ENCODE measurements at regions not wholly inside any gene's neighbourhood (a gene's known extent, or its start where the extent isn't known, plus 50 kb on each side); places are given as distances from the start of the nearest gene placed in this dataset.

DNA sequence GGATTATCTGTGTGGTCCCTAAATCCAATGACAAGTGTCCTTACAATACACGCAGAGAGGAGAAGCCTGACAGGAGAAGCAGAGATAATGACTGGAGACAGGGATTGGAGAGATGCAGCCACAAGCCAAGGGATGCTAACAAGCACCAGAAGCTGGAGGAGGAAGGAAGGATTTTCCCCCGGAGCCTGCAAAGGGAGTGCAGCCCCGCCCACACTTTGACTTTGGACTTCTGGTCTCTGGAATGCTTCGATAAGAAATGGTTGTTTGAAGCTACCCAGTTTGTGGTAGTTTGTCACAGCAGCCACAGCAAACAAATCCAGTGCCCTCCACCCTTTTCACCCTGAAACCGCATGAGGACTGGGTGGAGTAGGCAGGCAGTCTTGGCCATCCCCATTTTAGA, 77.2 kb upstream of the BOD1 start:
- H3K79me1 ChIP-seq (ENCODE audit: low read depth in 1 of 2, low read length in 2 of 2): no peaks in the 10 kb centered on the region
- H3K18ac ChIP-seq (ENCODE audit: low read depth, low read length): no peak overlapping the region
- H4K8ac ChIP-seq (ENCODE audit: low read depth in 2 of 2, low read length in 2 of 2): no peak overlapping the region
- ChIA-PET POLR2A (ENCODE audit: unreplicated experiment) (no interaction called here), CTCF (no interaction called here)
- H2AK9ac ChIP-seq (replicated peaks; ENCODE audit: low read depth, low read length, poor library complexity): no peak overlapping the region
- no peak for DNase-seq
- H3K27me3 ChIP-seq (ENCODE audit: control insufficient read depth, insufficient read depth, low read length): peaks cover 12% of the 10 kb centered on the region; the same call in 1 of the 2 replicates
- no peak overlapping the region for H2BK120ac ChIP-seq (ENCODE audit: low read depth, low read length)
- no peak overlapping the region for H2BK5ac ChIP-seq (ENCODE audit: low read depth, low read length, poor library complexity, severe bottlenecking)
- no peak for ATAC-seq (ENCODE audit: low read depth)
- no peak overlapping the region for H3K56ac ChIP-seq (ENCODE audit: extremely low read depth, insufficient read depth, low read length)
- no CpG with 5 or more reads among the region's 5 CpGs for WGBS, 2 experiments (ENCODE audit: extremely low coverage in 2 of 2, insufficient read length in 1 of 2)
- TF ChIP-seq FOS (IDR thresholded peaks at IDR 0.05; ENCODE audit: low read depth, low read length): no peak
- no peak for TF ChIP-seq CEBPB (IDR thresholded peaks at IDR 0.05; ENCODE audit: low read depth, low read length)
- no peak for TF ChIP-seq POLR2A (IDR thresholded peaks at IDR 0.05; ENCODE audit: low read depth, low read length)
- no peak for TF ChIP-seq NFE2L2 (IDR thresholded peaks at IDR 0.05; ENCODE audit: low read depth, low read length)
- TF ChIP-seq CHD1 (IDR thresholded peaks at IDR 0.05; ENCODE audit: low read depth, low read length): no peak
- TF ChIP-seq, protein P1, sequence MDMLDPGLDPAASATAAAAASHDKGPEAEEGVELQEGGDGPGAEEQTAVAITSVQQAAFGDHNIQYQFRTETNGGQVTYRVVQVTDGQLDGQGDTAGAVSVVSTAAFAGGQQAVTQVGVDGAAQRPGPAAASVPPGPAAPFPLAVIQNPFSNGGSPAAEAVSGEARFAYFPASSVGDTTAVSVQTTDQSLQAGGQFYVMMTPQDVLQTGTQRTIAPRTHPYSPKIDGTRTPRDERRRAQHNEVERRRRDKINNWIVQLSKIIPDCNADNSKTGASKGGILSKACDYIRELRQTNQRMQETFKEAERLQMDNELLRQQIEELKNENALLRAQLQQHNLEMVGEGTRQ (IDR thresholded peaks at IDR 0.05; ENCODE audit: low read depth, low read length): no peak
- TF ChIP-seq, protein P2, sequence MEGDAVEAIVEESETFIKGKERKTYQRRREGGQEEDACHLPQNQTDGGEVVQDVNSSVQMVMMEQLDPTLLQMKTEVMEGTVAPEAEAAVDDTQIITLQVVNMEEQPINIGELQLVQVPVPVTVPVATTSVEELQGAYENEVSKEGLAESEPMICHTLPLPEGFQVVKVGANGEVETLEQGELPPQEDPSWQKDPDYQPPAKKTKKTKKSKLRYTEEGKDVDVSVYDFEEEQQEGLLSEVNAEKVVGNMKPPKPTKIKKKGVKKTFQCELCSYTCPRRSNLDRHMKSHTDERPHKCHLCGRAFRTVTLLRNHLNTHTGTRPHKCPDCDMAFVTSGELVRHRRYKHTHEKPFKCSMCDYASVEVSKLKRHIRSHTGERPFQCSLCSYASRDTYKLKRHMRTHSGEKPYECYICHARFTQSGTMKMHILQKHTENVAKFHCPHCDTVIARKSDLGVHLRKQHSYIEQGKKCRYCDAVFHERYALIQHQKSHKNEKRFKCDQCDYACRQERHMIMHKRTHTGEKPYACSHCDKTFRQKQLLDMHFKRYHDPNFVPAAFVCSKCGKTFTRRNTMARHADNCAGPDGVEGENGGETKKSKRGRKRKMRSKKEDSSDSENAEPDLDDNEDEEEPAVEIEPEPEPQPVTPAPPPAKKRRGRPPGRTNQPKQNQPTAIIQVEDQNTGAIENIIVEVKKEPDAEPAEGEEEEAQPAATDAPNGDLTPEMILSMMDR (conservative IDR thresholded peaks at IDR 0.05; ENCODE audit: low read depth, low read length): no peak
- TF ChIP-seq RFX5 (IDR thresholded peaks at IDR 0.05; ENCODE audit: low read depth, low read length): no peak
- TF ChIP-seq BHLHE40 (IDR thresholded peaks at IDR 0.05; ENCODE audit: low read depth, low read length): no peak
- no peak for TF ChIP-seq MAFK (IDR thresholded peaks at IDR 0.05; ENCODE audit: low read depth, low read length)
- TF ChIP-seq, protein P3, sequence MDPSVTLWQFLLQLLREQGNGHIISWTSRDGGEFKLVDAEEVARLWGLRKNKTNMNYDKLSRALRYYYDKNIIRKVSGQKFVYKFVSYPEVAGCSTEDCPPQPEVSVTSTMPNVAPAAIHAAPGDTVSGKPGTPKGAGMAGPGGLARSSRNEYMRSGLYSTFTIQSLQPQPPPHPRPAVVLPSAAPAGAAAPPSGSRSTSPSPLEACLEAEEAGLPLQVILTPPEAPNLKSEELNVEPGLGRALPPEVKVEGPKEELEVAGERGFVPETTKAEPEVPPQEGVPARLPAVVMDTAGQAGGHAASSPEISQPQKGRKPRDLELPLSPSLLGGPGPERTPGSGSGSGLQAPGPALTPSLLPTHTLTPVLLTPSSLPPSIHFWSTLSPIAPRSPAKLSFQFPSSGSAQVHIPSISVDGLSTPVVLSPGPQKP (IDR thresholded peaks at IDR 0.05; ENCODE audit: borderline replicate concordance, low read depth, low read length): no peak
- TF ChIP-seq MXI1 (IDR thresholded peaks at IDR 0.05; ENCODE audit: borderline replicate concordance, low read depth, low read length): no peak
- no peak for TF ChIP-seq RAD21 (IDR thresholded peaks at IDR 0.05; ENCODE audit: low read length)
- H3K4ac ChIP-seq (ENCODE audit: low read depth, low read length): no peak overlapping the region
- dilution Hi-C loops (cut with HindIII; ENCODE audit: low sequenced_read_pairs, unreplicated experiment) (no loop called here), in situ Hi-C loops (cut with MboI; ENCODE audit: low sequenced_read_pairs) (no loop called here), intact Hi-C loops (cut with micrococcal nuclease) (no loop called here)
- no peaks in the 10 kb centered on the region for H3K9me1 ChIP-seq (ENCODE audit: insufficient read depth, low read length)
- H4K5ac ChIP-seq (ENCODE audit: low read depth, low read length): no peak overlapping the region
- H3K14ac ChIP-seq (replicated peaks; ENCODE audit: low read depth, low read length): no peak overlapping the region
- H2BK20ac ChIP-seq (ENCODE audit: low read depth, low read length): no peak overlapping the region
- H3K4me3 ChIP-seq (ENCODE audit: insufficient read depth, low read depth, low read length): no peak overlapping the region
- H4K91ac ChIP-seq (ENCODE audit: insufficient read depth, low read depth, low read length): no peak overlapping the region
- no peaks in the 10 kb centered on the region for H3K4me1 ChIP-seq (ENCODE audit: control insufficient read depth, insufficient read depth, low read length)
- no peak overlapping the region for H3K4me2 ChIP-seq (ENCODE audit: low read depth, low read length)
- no peak overlapping the region for H2AFZ ChIP-seq (replicated peaks; ENCODE audit: low read length, poor library complexity)
- no peaks in the 10 kb centered on the region for H4K20me1 ChIP-seq (ENCODE audit: insufficient read depth, low read length)
- no peaks in the 10 kb centered on the region for H3K9me3 ChIP-seq (ENCODE audit: control insufficient read depth, insufficient read depth, low read length)
- BruUV-seq (replicated peaks): no TSS peak
- H3K36me3 ChIP-seq (ENCODE audit: control insufficient read depth, insufficient read depth, low read length): no peaks in the 10 kb centered on the region
- H2AK5ac ChIP-seq (ENCODE audit: low read depth, low read length): no peak overlapping the region
- no peak overlapping the region for H3K9ac ChIP-seq (ENCODE audit: low read depth, low read length)
- no peak overlapping the region for H3K27ac ChIP-seq (ENCODE audit: insufficient read depth, low read length)
- no peak overlapping the region for H2BK15ac ChIP-seq (ENCODE audit: low read depth, low read length)
- H3K23ac ChIP-seq (ENCODE audit: low read depth, low read length): no peak overlapping the region
